ENCODE measurements at regions not wholly inside any gene's neighbourhood (a gene's known extent, or its start where the extent isn't known, plus 50 kb on each side); places are given as distances from the start of the nearest gene placed in this dataset.
A peak's percentile ranks its signal among the peaks of the same experiment; 100 is the strongest.
"Not testable (repeated sequence)": the region's sequence is repeated elsewhere in the genome, so short reads cannot be mapped to it uniquely, and the experiment has no call there.

DNA sequence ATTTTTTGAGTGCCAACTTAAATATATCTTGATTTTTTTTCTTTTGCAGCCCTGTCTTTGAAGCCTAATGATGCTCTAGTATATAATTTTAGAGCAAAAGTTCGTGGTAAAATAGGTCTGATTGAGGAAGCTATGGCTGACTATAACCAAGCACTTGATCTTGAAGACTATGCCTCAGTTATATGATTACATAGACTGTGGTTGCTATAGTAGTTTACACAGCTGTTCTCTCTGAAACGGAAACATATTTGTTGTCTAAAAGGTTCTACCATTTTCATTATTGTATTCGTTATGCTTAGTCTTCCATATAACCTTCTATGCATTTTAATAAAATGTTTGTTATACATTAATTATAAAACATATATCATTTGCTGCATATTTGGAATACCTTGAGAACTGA, 246.7 kb downstream of the TTC6 start:
- DNase-seq (ENCODE audit: low read depth in 3 of 3) = no peak

DNA sequence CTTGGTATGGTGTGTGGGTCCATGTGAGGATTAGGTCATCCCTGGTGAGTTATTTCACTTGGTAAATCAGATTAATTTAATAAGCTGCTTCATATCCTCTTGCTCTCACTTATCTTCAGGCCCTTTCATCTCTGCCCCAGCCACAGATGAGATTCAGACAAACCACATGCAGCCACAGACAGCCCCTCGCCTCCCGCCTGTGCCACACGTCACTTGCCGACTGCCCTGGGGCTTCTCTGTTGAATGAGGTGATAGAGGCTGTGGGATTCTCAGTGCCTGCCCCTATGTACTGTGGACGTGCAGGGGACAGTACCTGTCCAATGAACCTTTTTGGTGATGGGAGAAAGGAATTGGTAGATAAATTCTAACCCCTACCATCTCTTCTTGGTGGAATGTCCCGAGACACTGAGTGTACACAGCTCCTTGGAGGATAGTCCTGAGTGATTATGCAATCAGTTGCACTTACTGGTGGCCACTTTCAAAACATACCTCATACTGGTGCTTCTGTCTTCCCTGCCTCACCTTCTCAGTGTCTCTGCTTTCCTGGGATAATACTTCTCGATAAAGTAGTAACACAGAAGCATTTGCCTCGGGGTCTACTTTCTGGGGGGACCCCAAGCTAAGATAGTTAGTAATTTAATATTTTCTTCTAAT, 248.7 kb downstream of the TTC6 start:
- DNase-seq (ENCODE audit: low read depth in 3 of 3) = no peak

DNA sequence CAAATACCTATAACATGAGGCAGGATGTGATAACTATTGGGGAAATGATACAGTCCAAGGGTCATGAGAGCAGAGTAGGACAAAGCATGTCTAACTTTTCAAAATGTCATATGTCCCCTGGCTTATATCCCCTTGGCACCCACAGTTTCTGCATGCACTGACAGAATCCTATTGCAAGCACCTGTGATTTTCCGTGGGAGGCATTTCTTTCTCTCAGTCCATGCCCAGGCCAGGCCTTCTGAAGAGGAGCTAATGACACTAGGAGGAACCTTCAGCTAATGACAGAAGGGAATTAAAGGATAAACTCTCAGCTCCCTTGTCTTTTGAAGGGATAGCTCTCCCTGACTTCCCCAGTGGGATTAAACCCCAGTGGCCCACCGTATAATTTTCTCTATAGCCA, 249.2 kb downstream of the TTC6 start:
- no peak for DNase-seq (ENCODE audit: low read depth in 3 of 3)

DNA sequence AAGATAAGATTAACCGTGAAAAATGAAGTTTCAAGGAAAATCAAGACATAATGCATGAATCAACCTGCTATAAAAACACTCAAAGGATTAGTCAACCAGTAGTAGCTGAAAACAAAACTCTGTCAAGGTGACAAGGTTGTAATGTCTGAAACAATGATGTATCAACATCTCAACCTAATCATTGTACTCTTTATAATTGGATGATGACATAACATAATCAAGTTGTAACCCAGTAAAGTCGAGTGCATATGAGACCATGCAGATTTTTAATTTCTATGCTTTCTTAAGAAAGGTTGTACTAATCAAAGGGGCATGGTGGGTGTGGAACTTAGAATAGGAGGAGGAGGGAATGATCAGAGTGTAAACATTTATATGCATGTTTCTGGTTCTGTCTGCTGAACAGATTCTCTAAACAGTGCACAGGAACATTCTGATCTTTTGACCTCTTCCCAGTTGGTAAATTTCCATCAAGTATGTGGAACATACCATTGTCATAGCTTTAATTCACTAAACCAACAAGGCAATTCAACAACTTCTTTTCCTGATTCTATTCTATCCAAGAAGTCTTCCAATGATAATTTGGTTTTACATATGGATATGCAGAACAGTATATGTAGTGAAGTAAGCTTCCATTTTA, 253.7 kb downstream of the TTC6 start:
- no peak for DNase-seq (ENCODE audit: low read depth in 3 of 3)

- no peak for DNase-seq (ENCODE audit: low read depth in 3 of 3)
These were observed 255.6 kb downstream of the TTC6 start for GRCh38 chr14:37851054-37851453.

GRCh38 chr14:37855871-37856270, 260.4 kb downstream of the TTC6 start:
- no peak for DNase-seq (ENCODE audit: low read depth in 3 of 3)

GRCh38 chr14:37857774-37858266, 262.4 kb downstream of the TTC6 start:
- no peak for DNase-seq (ENCODE audit: low read depth in 3 of 3)

- DNase-seq (ENCODE audit: low read depth in 3 of 3) = no peak
These were observed 263.3 kb downstream of the TTC6 start for GRCh38 chr14:37858733-37859132.

GRCh38 chr14:37859177-37859576, 263.7 kb downstream of the TTC6 start:
- no peak for DNase-seq (ENCODE audit: low read depth in 3 of 3)

- no peak for DNase-seq (ENCODE audit: low read depth in 3 of 3)
These were observed 266.8 kb downstream of the TTC6 start for GRCh38 chr14:37862263-37862662.

- DNase-seq (ENCODE audit: low read depth in 3 of 3) = no peak
These were observed 268.7 kb downstream of the TTC6 start for GRCh38 chr14:37864128-37864527.

- no peak for DNase-seq (ENCODE audit: low read depth in 3 of 3)
These were observed 269.7 kb downstream of the TTC6 start for GRCh38 chr14:37864861-37865718.

GRCh38 chr14:37865719-37866549, 270.5 kb downstream of the TTC6 start:
- no peak for DNase-seq (ENCODE audit: low read depth in 3 of 3)

DNA sequence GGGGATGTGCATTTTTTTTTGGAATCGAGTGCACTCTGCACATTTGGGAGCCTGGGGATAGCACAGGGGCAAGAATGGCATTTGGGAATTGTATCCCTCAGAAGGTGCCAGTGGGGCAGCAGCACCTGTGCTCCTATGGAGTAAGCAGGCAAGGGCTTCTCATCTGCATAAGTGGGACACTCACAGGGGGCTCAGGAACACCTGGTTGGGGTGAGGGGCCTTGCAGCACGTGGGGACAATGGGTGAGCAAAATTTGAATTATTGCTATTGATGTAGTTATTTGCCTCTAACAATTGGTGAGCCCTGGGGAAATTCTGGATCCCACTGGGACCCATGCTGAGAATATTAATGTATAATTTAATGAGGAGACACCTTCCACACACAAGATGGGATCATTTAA, 274.2 kb downstream of the TTC6 start:
- DNase-seq (ENCODE audit: low read depth in 3 of 3) = no peak

DNA sequence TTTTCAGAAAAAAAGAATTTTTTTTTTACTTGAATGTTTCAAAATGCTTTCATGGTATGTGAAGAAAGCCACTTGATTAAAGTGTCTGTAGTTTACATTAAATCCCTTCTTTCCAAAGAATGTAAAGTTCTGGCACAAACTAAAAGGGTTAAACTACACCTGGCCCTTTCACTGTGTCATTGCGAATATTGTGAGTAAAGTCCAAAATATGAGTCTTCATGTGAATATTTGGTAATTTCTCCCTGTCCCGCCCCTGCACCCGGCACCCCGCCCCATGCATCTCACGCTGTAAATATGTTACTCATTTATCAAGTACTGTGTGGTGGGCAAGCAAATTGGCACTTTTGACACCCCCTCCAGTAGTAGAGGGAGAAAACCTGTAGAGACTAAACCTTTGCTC, 274.7 kb downstream of the TTC6 start:
- DNase-seq (ENCODE audit: low read depth in 3 of 3) = no peak

DNA sequence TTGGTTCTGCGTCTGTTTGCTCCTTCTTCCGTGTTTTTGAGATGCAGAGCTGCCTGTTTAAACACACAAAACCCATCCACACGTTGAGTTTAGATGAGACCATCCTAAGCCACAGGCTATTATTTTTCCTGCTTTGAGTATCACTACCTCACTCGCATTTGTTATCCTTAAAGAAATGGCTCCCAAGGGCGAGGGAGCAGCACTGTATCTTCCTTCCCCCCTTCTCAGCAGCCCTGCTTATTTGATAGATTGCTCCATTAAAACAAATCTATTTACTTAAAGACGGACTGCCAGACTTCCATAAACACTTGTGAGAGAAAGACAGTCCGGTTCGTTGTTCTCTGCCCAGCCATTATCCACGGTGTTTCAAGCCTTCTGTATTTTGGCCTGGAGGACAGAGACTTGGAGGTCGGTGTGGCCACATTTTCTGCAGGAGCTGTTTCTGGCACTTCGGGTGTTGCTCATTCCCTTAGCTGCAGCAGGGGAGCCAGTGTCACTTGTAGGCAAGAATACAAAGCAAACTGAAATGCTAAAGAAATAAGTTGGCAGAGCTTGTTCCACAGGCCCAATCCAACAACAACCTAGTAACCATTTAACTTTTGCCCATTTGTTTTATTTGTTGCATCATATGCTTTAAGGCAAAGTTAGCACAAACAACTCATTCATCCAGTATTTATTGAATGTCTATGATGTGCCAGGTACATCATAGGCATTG, 275.4 kb downstream of the TTC6 start:
- DNase-seq (ENCODE audit: low read depth in 3 of 3) = no peak

GRCh38 chr14:37874065-37874428, 278.6 kb downstream of the TTC6 start:
- DNase-seq (ENCODE audit: low read depth in 3 of 3) = not testable (repeated sequence)

DNA sequence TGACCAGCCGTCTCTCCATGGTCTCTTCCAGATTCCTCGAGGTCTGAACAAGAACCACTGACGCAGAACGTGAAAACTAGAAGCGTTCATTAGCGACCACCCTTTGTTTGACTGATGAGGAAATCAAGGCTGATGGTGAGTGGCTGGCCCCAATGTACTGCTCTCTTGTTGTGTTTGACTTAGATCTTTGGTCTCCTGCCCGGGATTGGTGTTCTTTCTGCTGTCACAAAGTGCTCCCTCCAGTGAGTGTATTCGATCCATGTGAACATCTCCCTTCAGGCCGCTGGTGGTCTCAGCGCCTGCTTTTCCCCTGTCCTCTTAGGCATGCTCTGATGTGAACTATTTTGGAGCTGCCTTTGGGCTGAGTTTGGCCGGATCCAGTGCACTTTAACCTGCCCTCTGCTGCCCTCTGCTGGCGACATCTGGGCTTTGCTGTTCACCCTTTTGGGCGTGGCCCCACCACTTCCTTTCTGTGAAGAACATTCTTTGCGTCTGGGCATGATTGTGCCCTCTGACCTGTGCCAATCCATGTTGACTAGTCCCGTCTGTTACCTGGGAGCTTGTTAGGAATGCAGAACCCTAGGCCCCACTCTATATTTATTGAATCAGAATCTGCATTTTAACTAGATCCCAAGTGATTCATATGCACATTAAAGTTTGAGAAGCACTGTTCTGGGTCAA, 279.1 kb downstream of the TTC6 start:
- peak; percentile 39 to 64 (median 40) for DNase-seq (ENCODE audit: low read depth in 3 of 3)

GRCh38 chr14:37888234-37888633, 292.8 kb downstream of the TTC6 start:
- no peak for DNase-seq (ENCODE audit: low read depth in 3 of 3)

DNA sequence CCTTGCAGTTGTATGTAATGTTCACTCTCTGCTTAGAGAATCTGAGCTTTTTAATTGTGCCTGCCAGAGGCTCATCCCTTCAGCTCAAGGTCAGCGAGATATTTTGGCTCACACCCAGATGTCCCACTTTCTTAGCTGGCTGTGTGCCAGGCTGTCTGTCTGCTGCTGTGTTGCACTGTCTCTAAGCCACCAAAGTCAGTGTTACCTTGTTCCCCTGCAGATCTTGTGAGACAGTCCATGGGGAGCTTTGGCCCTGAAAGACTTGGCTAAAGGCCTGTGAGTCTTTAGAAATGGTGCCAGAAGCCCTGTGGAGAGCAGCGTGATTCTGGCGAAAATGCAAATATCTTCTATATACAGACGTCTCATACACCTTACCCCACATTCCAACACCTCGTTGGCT, 293.7 kb downstream of the TTC6 start:
- DNase-seq (ENCODE audit: low read depth in 3 of 3) = no peak

- no peak for DNase-seq (ENCODE audit: low read depth in 3 of 3)
These were observed 294.7 kb downstream of the TTC6 start for GRCh38 chr14:37890095-37890494.
